ENCODE measurements at regions not wholly inside any gene's neighbourhood (a gene's known extent, or its start where the extent isn't known, plus 50 kb on each side); places are given as distances from the start of the nearest gene placed in this dataset.

GRCh38 chr10:132467464-132468149 is 70.0 kb upstream of the INPP5A start:
- Histone ChIP-seq H3K4me2 (ENCODE audit: insufficient read depth, low read length) (no peak overlapping the region), H4K20me1 (ENCODE audit: insufficient read depth, low read length) (peaks cover 4% of the 10 kb centered on the region; the same call in 1 of the 2 replicates), H3K4me1 (ENCODE audit: insufficient read depth, low read length) (no peaks in the 10 kb centered on the region), H3K79me2 (ENCODE audit: insufficient read depth, low read length) (no peaks in the 10 kb centered on the region), H3K27ac (ENCODE audit: low read length) (no peak overlapping the region), H2AFZ (ENCODE audit: low read depth, low read length) (no peak overlapping the region), H3K4me3 (ENCODE audit: low read depth in 1 of 2, low read length in 2 of 2) (no peak overlapping the region), H3K9ac (ENCODE audit: low read depth, low read length) (no peak overlapping the region), H3K27me3 (ENCODE audit: insufficient read depth, low read length, poor library complexity) (peaks cover 3% of the 10 kb centered on the region), H3K36me3 (ENCODE audit: insufficient read depth, low read length) (no peaks in the 10 kb centered on the region), H3K9me3 (ENCODE audit: insufficient read depth, low read length, severe bottlenecking) (no peaks in the 10 kb centered on the region)
- DNase-seq (no peak), ATAC-seq (ENCODE audit: insufficient read depth, low read depth) (no peak)
- TF ChIP-seq EZH2 (IDR thresholded peaks at IDR 0.05; ENCODE audit: borderline replicate concordance, low read depth, low read length, severe bottlenecking) (no peak), CTCF (IDR thresholded peaks at IDR 0.05; ENCODE audit: borderline replicate concordance, extremely low read depth, low read length, poor library complexity, severe bottlenecking) (no peak)

- no peak overlapping the region for H3K4me3 ChIP-seq (ENCODE audit: low read depth in 1 of 2, low read length in 2 of 2)
- no peak overlapping the region for H3K27ac ChIP-seq (ENCODE audit: low read length)
- H3K4me2 ChIP-seq (ENCODE audit: insufficient read depth, low read length) = no peak overlapping the region
- peaks cover 4% of the 10 kb centered on the region; the same call in 1 of the 2 replicates for H4K20me1 ChIP-seq (ENCODE audit: insufficient read depth, low read length)
- no peaks in the 10 kb centered on the region for H3K9me3 ChIP-seq (ENCODE audit: insufficient read depth, low read length, severe bottlenecking)
- H3K36me3 ChIP-seq (ENCODE audit: insufficient read depth, low read length) = no peaks in the 10 kb centered on the region
- no peaks in the 10 kb centered on the region for H3K79me2 ChIP-seq (ENCODE audit: insufficient read depth, low read length)
- peaks cover 3% of the 10 kb centered on the region for H3K27me3 ChIP-seq (ENCODE audit: insufficient read depth, low read length, poor library complexity)
- no peaks in the 10 kb centered on the region for H3K4me1 ChIP-seq (ENCODE audit: insufficient read depth, low read length)
- DNase-seq (no peak), ATAC-seq (ENCODE audit: insufficient read depth, low read depth) (no peak)
- no peak overlapping the region for H3K9ac ChIP-seq (ENCODE audit: low read depth, low read length)
- no peak overlapping the region for H2AFZ ChIP-seq (ENCODE audit: low read depth, low read length)
- TF ChIP-seq EZH2 (IDR thresholded peaks at IDR 0.05; ENCODE audit: borderline replicate concordance, low read depth, low read length, severe bottlenecking) (no peak), CTCF (IDR thresholded peaks at IDR 0.05; ENCODE audit: borderline replicate concordance, extremely low read depth, low read length, poor library complexity, severe bottlenecking) (no peak)
These were observed 69.4 kb upstream of the INPP5A start for GRCh38 chr10:132468216-132468615.

DNA sequence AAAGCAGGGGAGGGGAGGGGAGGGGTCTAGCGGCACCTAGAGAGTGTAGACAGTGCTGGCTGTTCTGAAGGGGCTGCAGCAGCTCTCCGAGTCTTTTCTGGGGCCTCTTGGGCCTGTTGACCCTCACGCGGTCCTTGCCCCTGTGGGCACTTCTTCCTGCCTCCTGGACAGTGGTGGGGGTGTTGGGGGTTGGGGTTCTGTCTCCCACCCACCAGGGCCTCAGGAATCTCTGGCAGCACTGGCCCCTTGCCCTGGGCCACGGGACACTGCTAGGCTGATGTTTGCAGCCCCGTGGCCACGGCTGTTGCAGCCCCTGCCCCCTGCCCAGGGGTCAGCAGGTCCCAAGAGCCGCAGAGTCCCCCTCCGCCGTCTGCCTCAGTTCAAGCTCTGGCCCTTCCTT is 68.9 kb upstream of the INPP5A start:
- no peak overlapping the region for H2AFZ ChIP-seq (ENCODE audit: low read depth, low read length)
- TF ChIP-seq CTCF (IDR thresholded peaks at IDR 0.05; ENCODE audit: borderline replicate concordance, extremely low read depth, low read length, poor library complexity, severe bottlenecking) (no peak), EZH2 (IDR thresholded peaks at IDR 0.05; ENCODE audit: borderline replicate concordance, low read depth, low read length, severe bottlenecking) (no peak)
- no peak overlapping the region for H3K9ac ChIP-seq (ENCODE audit: low read depth, low read length)
- H4K20me1 ChIP-seq (ENCODE audit: insufficient read depth, low read length) = peaks cover 4% of the 10 kb centered on the region; the same call in 1 of the 2 replicates
- H3K79me2 ChIP-seq (ENCODE audit: insufficient read depth, low read length) = no peaks in the 10 kb centered on the region
- ATAC-seq (ENCODE audit: insufficient read depth, low read depth) (no peak), DNase-seq (no peak)
- no peaks in the 10 kb centered on the region for H3K4me1 ChIP-seq (ENCODE audit: insufficient read depth, low read length)
- peaks cover 3% of the 10 kb centered on the region for H3K27me3 ChIP-seq (ENCODE audit: insufficient read depth, low read length, poor library complexity)
- no peaks in the 10 kb centered on the region for H3K36me3 ChIP-seq (ENCODE audit: insufficient read depth, low read length)
- no peaks in the 10 kb centered on the region for H3K9me3 ChIP-seq (ENCODE audit: insufficient read depth, low read length, severe bottlenecking)
- no peak overlapping the region for H3K4me2 ChIP-seq (ENCODE audit: insufficient read depth, low read length)
- H3K4me3 ChIP-seq (ENCODE audit: low read depth in 1 of 2, low read length in 2 of 2) = no peak overlapping the region
- no peak overlapping the region for H3K27ac ChIP-seq (ENCODE audit: low read length)
